Adrenal gland (tissue), 5 donors: ENCODE measurements at regions not wholly inside any gene's neighbourhood (a gene's known extent, or its start where the extent isn't known, plus 50 kb on each side); places are given as distances from the start of the nearest gene placed in this dataset.

ENCODE experiments used
- CTCF ChIP-seq, 6 experiments: fragments of 450-650 bp in 4 of 6; fragments of 200-600 bp in 2 of 6; sonication (generic) in 1 of 6; IDR thresholded peaks; 1 replicate in 5 of 6; 2 replicates in 1 of 6; pipeline versions ENCODE4 v1.5.1 to v1.8.0; 2016 to 2021; ENCODE audit warnings: antibody characterized with exemption in 6 of 6, mild to moderate bottlenecking in 2 of 6, moderate library complexity in 1 of 6
- POLR2A ChIP-seq, 2 donors: fragments of 450-650 bp; IDR thresholded peaks; one replicate each; pipeline ENCODE4 v1.6.1; 2017; ENCODE audit warnings: antibody characterized with exemption in 2 of 2, mild to moderate bottlenecking in 2 of 2, moderate library complexity in 1 of 2
- donor health status: DM: no; HTN: no; CAD: no.

DNA sequence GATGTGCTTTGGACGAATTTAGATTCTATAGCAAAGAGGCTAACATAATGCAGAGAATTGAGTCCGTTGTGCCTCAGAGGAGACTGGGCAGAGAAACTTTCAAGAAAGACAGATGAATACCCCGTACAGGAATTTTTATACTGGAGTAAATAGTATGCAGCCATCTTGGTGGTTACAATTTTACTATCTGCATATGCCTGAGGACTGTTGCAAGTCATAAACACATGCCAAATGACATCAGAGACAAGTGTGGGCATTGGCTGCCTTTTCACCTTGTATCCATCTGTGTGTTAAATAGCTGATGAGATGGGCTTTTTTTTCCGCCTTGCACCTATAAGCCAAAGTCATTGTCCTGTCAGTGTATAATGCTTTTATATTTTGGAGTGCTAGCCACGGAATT, 267.5 kb upstream of the SP4 start:
- TF ChIP-seq CTCF (IDR thresholded peaks at IDR 0.05) = no peak
- TF ChIP-seq POLR2A (IDR thresholded peaks at IDR 0.05) = no peak
